ENCODE measurements at regions not wholly inside any gene's neighbourhood (a gene's known extent, or its start where the extent isn't known, plus 50 kb on each side); places are given as distances from the start of the nearest gene placed in this dataset.
A peak's percentile ranks its signal among the peaks of the same experiment; 100 is the strongest.

DNA sequence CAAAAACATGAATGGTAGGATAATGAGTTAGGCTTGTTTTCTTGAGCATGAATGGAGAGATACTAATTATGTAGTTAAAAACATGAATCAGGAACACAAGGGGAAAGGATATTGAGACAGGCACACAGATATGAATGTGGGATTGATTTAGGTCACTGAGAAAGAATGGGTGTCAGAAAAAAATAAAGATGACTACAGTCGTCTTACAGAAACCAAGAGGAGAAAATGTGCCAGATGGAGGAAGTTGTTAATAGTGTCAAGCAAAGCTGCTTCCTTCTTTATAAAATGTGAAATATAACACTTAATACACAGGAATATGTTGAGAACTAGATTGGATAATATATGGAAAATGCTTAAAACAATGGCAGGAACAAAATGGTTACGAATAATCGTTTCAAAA is 173.3 kb upstream of the BET1 start:
- Mint-ChIP-seq H3K9me3 (no peaks in the 10 kb centered on the region), H3K27me3 (ENCODE audit: insufficient read depth) (no peaks in the 10 kb centered on the region), H3K36me3 (ENCODE audit: low read depth) (no peaks in the 10 kb centered on the region), H3K27ac (no peak overlapping the region), H3K4me1 (ENCODE audit: low read depth) (peaks cover 52% of the 10 kb centered on the region), H3K4me3 (no peak overlapping the region)
- TF ChIP-seq, protein P1, sequence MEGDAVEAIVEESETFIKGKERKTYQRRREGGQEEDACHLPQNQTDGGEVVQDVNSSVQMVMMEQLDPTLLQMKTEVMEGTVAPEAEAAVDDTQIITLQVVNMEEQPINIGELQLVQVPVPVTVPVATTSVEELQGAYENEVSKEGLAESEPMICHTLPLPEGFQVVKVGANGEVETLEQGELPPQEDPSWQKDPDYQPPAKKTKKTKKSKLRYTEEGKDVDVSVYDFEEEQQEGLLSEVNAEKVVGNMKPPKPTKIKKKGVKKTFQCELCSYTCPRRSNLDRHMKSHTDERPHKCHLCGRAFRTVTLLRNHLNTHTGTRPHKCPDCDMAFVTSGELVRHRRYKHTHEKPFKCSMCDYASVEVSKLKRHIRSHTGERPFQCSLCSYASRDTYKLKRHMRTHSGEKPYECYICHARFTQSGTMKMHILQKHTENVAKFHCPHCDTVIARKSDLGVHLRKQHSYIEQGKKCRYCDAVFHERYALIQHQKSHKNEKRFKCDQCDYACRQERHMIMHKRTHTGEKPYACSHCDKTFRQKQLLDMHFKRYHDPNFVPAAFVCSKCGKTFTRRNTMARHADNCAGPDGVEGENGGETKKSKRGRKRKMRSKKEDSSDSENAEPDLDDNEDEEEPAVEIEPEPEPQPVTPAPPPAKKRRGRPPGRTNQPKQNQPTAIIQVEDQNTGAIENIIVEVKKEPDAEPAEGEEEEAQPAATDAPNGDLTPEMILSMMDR (IDR thresholded peaks at IDR 0.05) = no peak
- DNase-seq = no peak

DNA sequence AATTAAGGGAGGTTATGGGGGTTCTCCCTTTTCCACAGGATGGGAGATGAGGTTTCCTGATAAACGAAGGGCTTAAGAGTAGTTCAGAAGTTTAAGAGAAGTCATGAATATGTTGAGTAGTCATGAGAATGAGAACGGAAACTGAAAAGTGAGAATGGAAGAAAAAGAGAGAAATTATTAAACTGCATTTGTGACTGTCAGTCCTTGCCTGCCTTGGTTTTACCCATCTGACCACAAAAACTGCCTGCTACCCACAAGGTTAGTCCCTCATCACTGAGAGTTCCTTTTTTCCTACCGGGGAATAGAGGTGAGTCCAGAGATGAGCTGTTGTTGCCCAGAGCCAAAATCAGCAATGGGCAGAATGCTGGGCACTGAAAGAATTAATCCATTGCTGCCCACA is 174.1 kb upstream of the BET1 start:
- TF ChIP-seq, protein P1 (IDR thresholded peaks at IDR 0.05) = no peak
- Mint-ChIP-seq H3K4me3 (no peak overlapping the region), H3K27ac (no peak overlapping the region), H3K9me3 (no peaks in the 10 kb centered on the region), H3K27me3 (ENCODE audit: insufficient read depth) (no peaks in the 10 kb centered on the region), H3K4me1 (ENCODE audit: low read depth) (peaks cover 60% of the 10 kb centered on the region), H3K36me3 (ENCODE audit: low read depth) (no peaks in the 10 kb centered on the region)
- DNase-seq = no peak

DNA sequence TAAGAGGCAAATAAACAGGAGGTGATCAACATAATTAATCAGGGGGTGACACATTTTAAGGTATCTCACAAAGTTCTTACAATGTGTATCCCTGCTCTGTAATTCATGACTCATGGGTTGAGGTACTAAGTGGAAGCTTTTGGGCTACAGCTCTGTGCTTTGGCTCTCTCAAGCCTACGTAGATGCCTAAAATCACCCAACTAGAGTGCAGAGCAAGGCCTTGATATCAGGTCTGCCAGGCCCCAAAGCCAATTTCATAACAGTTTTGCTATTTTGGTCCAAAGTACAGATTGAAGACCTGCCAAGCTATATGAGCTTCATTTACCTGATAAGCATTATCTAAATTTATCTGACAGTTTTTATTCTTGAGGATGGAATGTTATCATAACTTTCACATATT is 175.3 kb upstream of the BET1 start:
- Mint-ChIP-seq H3K9me3 (no peaks in the 10 kb centered on the region), H3K27me3 (ENCODE audit: insufficient read depth) (no peaks in the 10 kb centered on the region), H3K27ac (no peak overlapping the region), H3K36me3 (ENCODE audit: low read depth) (no peaks in the 10 kb centered on the region), H3K4me1 (ENCODE audit: low read depth) (peaks cover 72% of the 10 kb centered on the region), H3K4me3 (no peak overlapping the region)
- TF ChIP-seq, protein P1 (IDR thresholded peaks at IDR 0.05) = no peak
- no peak for DNase-seq

DNA sequence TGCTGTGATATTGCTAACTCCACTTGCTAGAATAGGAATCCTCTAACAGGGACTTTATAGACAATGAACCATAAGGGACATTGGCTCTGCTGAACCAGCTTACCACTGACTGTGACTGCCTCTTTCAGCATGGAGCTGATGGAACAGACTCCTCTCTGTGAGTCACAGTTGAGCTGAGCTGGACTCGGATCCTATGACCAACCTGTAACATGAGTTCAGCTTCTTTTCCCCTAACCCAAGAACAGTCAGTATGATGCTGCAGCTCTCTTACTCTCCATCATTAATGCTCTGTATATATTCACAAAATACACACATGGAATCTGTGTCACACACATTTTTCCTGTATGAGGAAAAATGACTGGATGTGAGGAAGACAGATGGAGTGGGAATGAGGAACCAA is 177.9 kb upstream of the BET1 start:
- TF ChIP-seq, protein P1 (IDR thresholded peaks at IDR 0.05) = no peak
- Mint-ChIP-seq H3K4me3 (no peak overlapping the region), H3K9me3 (peaks cover 13% of the 10 kb centered on the region; the same call in 1 of the 2 replicates), H3K27me3 (ENCODE audit: insufficient read depth) (no peaks in the 10 kb centered on the region), H3K36me3 (ENCODE audit: low read depth) (peaks cover 20% of the 10 kb centered on the region), H3K27ac (peak overlapping the region; percentile 99), H3K4me1 (ENCODE audit: low read depth) (peaks cover 82% of the 10 kb centered on the region)
- DNase-seq = peak; percentile 82

DNA sequence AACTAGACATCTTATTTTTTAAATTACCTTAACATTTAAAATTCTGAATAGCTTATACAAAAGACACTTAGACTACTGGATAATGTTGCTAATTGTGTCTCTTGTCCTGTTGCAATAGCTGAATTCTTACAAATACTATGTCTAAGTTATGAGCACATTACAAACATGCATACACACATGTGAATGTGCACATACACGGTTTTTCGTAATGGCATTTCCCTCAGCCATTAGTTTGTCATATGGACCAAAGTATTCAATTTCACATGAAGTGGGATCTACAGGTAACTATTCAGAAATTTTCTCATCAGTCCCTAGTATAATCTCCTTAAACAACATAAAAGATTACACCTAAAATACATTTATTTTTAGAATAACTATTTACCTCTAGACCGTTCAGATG is 178.6 kb upstream of the BET1 start:
- Mint-ChIP-seq H3K27ac (peak overlapping the region; percentile 99), H3K4me1 (ENCODE audit: low read depth) (peaks cover 77% of the 10 kb centered on the region), H3K27me3 (ENCODE audit: insufficient read depth) (no peaks in the 10 kb centered on the region)

More for the DNA sequence above, 178.6 kb upstream of the BET1 start:
- Mint-ChIP-seq H3K4me3 (peak overlapping the region; percentile 82), H3K9me3 (peaks cover 19% of the 10 kb centered on the region; the same call in 1 of the 2 replicates), H3K36me3 (ENCODE audit: low read depth) (peaks cover 27% of the 10 kb centered on the region)
- TF ChIP-seq, protein P1 (IDR thresholded peaks at IDR 0.05) = no peak
- DNase-seq = no peak
